Neural cell (in vitro differentiated cells): ENCODE measurements at regions not wholly inside any gene's neighbourhood (a gene's known extent, or its start where the extent isn't known, plus 50 kb on each side); places are given as distances from the start of the nearest gene placed in this dataset.
A peak's percentile ranks its signal among the peaks of the same experiment; 100 is the strongest.

Experiments
- H2AFZ ChIP-seq: fragments of 200-600, 300-800 bp; sonication (generic), shearing (Covaris generic); 2 replicates; pipeline ENCODE4 v1.6.0; 2014; ENCODE audit warnings: low read depth, mild to moderate bottlenecking, antibody characterized with exemption, low read length, moderate library complexity
- H3F3A ChIP-seq: fragments of 200-600 bp; shearing (Covaris generic); 2 replicates; pipeline ENCODE4 v1.6.1; 2016; ENCODE audit warnings: mild to moderate bottlenecking, moderate library complexity, mixed read lengths, antibody characterized with exemption, low read length; ENCODE audit not compliant: insufficient read depth, poor library complexity, severe bottlenecking
- H3K27ac ChIP-seq: fragments of 200-600, 300-800 bp; sonication (generic), shearing (Covaris generic); 2 replicates; pipeline ENCODE4 v1.5.1; 2014; ENCODE audit warnings: mild to moderate bottlenecking, low read length, moderate library complexity
- H3K27me3 ChIP-seq: fragments of 300-800, 200-600 bp; sonication (generic), shearing (Covaris generic); 2 replicates; pipeline ENCODE4 v1.6.0; 2014; ENCODE audit warnings: mild to moderate bottlenecking, low read depth, low read length, moderate library complexity; ENCODE audit not compliant: insufficient read depth
- H3K36me3 ChIP-seq: fragments of 300-800, 200-600 bp; sonication (generic), shearing (Covaris generic); 2 replicates; pipeline ENCODE4 v1.5.1; 2014; ENCODE audit warnings: mild to moderate bottlenecking, antibody characterized with exemption, low read length, moderate library complexity; ENCODE audit not compliant: insufficient read depth
- H3K4me2 ChIP-seq: fragments of 300-800, 200-600 bp; sonication (generic), shearing (Covaris generic); 2 replicates; pipeline ENCODE4 v1.6.0; 2014; ENCODE audit warnings: mild to moderate bottlenecking, low read length
- H3K4me3 ChIP-seq: fragments of 300-800, 200-600 bp; sonication (generic), shearing (Covaris generic); 2 replicates; pipeline ENCODE4 v1.5.1; 2014; ENCODE audit warnings: mild to moderate bottlenecking, low read length, moderate library complexity
- H3K79me2 ChIP-seq: fragments of 200-600 bp; shearing (Covaris generic); replicated peaks from 2 replicates; pipeline ENCODE4 v1.6.0; 2014; ENCODE audit warnings: mild to moderate bottlenecking, low read length, moderate library complexity; ENCODE audit not compliant: insufficient read depth
- H3K9ac ChIP-seq: fragments of 300-800, 200-600 bp; sonication (generic), shearing (Covaris generic); 2 replicates; pipeline ENCODE4 v1.6.1; 2016; ENCODE audit warnings: mild to moderate bottlenecking, low read length, mixed read lengths
- H3K9me2 ChIP-seq: fragments of 200-600 bp; shearing (Covaris generic); 2 replicates; pipeline ENCODE4 v1.6.1; 2016; ENCODE audit warnings: mild to moderate bottlenecking, low read length, mixed read lengths; ENCODE audit not compliant: insufficient read depth
- H3K9me3 ChIP-seq: fragments of 200-600, 300-800 bp; sonication (generic), shearing (Covaris generic); 2 replicates; pipeline ENCODE4 v1.6.1; 2016; ENCODE audit warnings: mild to moderate bottlenecking, mixed run types, low read length, moderate library complexity, mixed read lengths
- H4K20me1 ChIP-seq: fragments of 200-600 bp; shearing (Covaris generic); 2 replicates; pipeline ENCODE4 v1.6.1; 2016; ENCODE audit warnings: mild to moderate bottlenecking, mixed run types; ENCODE audit not compliant: insufficient read depth
- CTCF ChIP-seq: fragments of 450-650 bp; IDR thresholded peaks from 2 replicates; pipeline ENCODE4 v1.5.1; 2014; ENCODE audit warnings: antibody characterized with exemption, mild to moderate bottlenecking, moderate library complexity; ENCODE audit not compliant: poor library complexity, severe bottlenecking
- EP300 ChIP-seq: fragments of 450-650 bp; conservative IDR thresholded peaks from 2 replicates; pipeline ENCODE4 v1.6.1; 2014; ENCODE audit warnings: antibody characterized with exemption, mild to moderate bottlenecking, moderate library complexity; ENCODE audit not compliant: poor library complexity, severe bottlenecking
- EZH2 ChIP-seq: fragments of 200-600, 300-800 bp; shearing (Covaris generic), sonication (generic); IDR thresholded peaks from 2 replicates; pipeline ENCODE4 v1.6.1; 2014; ENCODE audit warnings: antibody characterized with exemption, low read length, borderline replicate concordance, mild to moderate bottlenecking; ENCODE audit not compliant: insufficient read depth, poor library complexity, severe bottlenecking
- MXI1 ChIP-seq: fragments of 450-650 bp; conservative IDR thresholded peaks from 2 replicates; pipeline ENCODE4 v1.6.1; 2014; ENCODE audit warnings: antibody characterized with exemption, mild to moderate bottlenecking; ENCODE audit not compliant: poor library complexity, severe bottlenecking
- POLR2AphosphoS5 ChIP-seq: IDR thresholded peaks from 2 replicates; pipeline ENCODE4 v1.6.1; 2012
- RAD21 ChIP-seq: fragments of 450-650 bp; conservative IDR thresholded peaks from 2 replicates; pipeline ENCODE4 v1.6.1; 2014; ENCODE audit warnings: antibody characterized with exemption, mild to moderate bottlenecking, moderate library complexity
- REST ChIP-seq: IDR thresholded peaks from 2 replicates; pipeline ENCODE4 v1.6.1; 2012; ENCODE audit warnings: borderline replicate concordance
- SMC3 ChIP-seq: fragments of 450-650 bp; conservative IDR thresholded peaks from 2 replicates; pipeline ENCODE4 v1.6.1; 2014; ENCODE audit warnings: antibody characterized with exemption, mild to moderate bottlenecking, moderate library complexity; ENCODE audit not compliant: poor library complexity
- TAF1 ChIP-seq: IDR thresholded peaks from 2 replicates; pipeline ENCODE4 v1.6.1; 2012; ENCODE audit warnings: low read depth

- TF ChIP-seq TAF1 (no peak), EP300 (no peak), POLR2AphosphoS5 (no peak), CTCF (no peak), SMC3 (no peak), MXI1 (no peak), EZH2 (no peak), RAD21 (no peak), REST (no peak)
- Histone ChIP-seq H3K9me2 (no peaks in the 10 kb centered on the region), H4K20me1 (no peaks in the 10 kb centered on the region), H3F3A (no peaks in the 10 kb centered on the region), H3K4me2 (no peak overlapping the region), H2AFZ (no peak overlapping the region), H3K27me3 (no peaks in the 10 kb centered on the region), H3K9ac (no peak overlapping the region), H3K79me2 (no peaks in the 10 kb centered on the region), H3K9me3 (no peaks in the 10 kb centered on the region), H3K27ac (no peak overlapping the region), H3K36me3 (no peaks in the 10 kb centered on the region), H3K4me3 (no peak overlapping the region)
Measured at GRCh38 chr2:14223576-14223975, 408.9 kb upstream of the LRATD1 start.

GRCh38 chr2:14231391-14231898 lies 401.1 kb upstream of the LRATD1 start:
- TF ChIP-seq EZH2 (no peak), MXI1 (no peak), RAD21 (no peak), TAF1 (no peak), EP300 (no peak), REST (no peak), SMC3 (no peak), POLR2AphosphoS5 (no peak), CTCF (no peak)
- Histone ChIP-seq H3K79me2 (no peaks in the 10 kb centered on the region), H3K4me2 (peak overlapping the region; percentile 3), H3K36me3 (no peaks in the 10 kb centered on the region), H3K9ac (no peak overlapping the region), H3K27ac (peak overlapping the region; percentile 65), H3K4me3 (peak overlapping the region; percentile 18), H3F3A (no peaks in the 10 kb centered on the region), H3K9me2 (no peaks in the 10 kb centered on the region), H4K20me1 (no peaks in the 10 kb centered on the region), H3K9me3 (no peaks in the 10 kb centered on the region), H3K27me3 (no peaks in the 10 kb centered on the region), H2AFZ (no peak overlapping the region)
